GM12874 (cell line): ENCODE measurements at regions not wholly inside any gene's neighbourhood (a gene's known extent, or its start where the extent isn't known, plus 50 kb on each side); places are given as distances from the start of the nearest gene placed in this dataset.

Experiments used
- CTCF ChIP-seq: IDR thresholded peaks from 2 replicates; pipeline ENCODE4 v1.5.1; 2011; ENCODE audit warnings: low read depth, mild to moderate bottlenecking, control low read depth, low read length, moderate library complexity; ENCODE audit not compliant: insufficient read depth

GRCh38 chr4:187335339-187335738 lies 611.7 kb upstream of the FAT1 start:
- TF ChIP-seq CTCF: no peak

- no peak for TF ChIP-seq CTCF
Observed at GRCh38 chr4:187354740-187355139, 631.1 kb upstream of the FAT1 start.

- TF ChIP-seq CTCF: no peak
Observed at GRCh38 chr4:187357045-187357643, 633.5 kb upstream of the FAT1 start.

GRCh38 chr4:187357821-187358220 lies 634.2 kb upstream of the FAT1 start:
- TF ChIP-seq CTCF: no peak

- no peak for TF ChIP-seq CTCF
Observed at GRCh38 chr4:187362937-187363857, 632.4 kb upstream of the ZFP42 start.

- no peak for TF ChIP-seq CTCF
Observed at GRCh38 chr4:187364401-187364800, 631.2 kb upstream of the ZFP42 start.

- no peak for TF ChIP-seq CTCF
Observed at GRCh38 chr4:187364851-187365250, 630.7 kb upstream of the ZFP42 start.
